GM19455 (cell line): ENCODE measurements at regions not wholly inside any gene's neighbourhood (a gene's known extent, or its start where the extent isn't known, plus 50 kb on each side); places are given as distances from the start of the nearest gene placed in this dataset.

Experiments used
- ATAC-seq: cut with Tn5 transposase; IDR thresholded peaks from one replicate; pipeline ENCODE4 v1.9.1; 2021; ENCODE audit not compliant: unreplicated experiment

DNA sequence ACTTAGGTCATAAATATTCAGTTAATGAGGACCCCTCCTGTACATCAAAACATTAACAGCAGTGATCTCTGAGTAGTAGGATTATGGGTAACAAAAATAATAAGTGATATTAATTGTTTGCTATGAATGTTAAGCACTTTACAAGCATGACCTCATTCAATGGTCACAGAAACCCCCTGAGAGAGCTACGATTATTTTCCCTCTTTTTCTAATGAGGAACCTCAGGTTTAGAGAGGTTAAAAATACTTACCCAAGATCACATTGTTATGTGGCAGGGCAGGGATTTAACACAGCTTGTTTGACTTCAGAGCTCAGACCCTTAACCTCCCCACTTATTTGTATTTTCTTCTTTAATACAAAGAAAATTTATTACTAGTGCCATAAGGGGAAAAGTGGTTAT is 228.2 kb downstream of the TBL1XR1 start:
- ATAC-seq, result no peak

DNA sequence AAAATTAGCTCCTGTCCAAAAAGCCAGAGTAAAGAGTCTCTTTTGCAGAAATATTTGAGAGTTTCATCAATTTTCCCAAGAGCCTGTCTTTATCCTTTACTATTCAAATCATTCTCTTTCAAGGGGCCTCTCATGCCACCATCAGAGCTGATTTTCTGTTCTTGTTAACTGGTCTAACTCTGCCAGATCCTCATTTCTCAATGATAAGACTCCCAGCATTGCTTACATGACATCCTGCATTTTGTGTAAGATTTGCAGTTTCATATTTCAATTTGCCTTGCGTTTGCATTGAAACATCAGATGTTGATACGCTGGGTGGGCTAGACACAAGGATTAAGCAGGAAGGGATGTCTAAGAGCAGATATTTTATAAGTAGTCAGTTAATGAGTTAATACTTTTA is 228.7 kb downstream of the TBL1XR1 start:
- no peak for ATAC-seq

DNA sequence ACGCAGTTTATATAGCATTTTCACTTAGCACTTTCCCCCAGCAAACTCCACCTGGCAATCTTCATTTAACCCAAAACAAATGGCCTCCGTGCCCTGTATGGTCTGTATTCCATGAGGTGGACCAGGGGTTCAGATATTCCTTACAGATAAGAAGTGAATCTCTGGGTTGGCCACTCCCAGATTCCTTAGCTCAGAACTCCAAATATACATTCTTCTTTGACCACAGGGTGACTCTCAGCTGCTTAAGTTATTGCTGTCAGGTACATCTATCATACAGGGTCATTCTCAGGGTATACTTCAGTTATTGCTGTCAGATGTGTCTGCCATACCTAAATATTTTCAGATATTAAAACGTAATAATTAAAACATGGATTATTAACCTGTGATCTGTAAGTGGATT is 229.8 kb downstream of the TBL1XR1 start:
- no peak for ATAC-seq

DNA sequence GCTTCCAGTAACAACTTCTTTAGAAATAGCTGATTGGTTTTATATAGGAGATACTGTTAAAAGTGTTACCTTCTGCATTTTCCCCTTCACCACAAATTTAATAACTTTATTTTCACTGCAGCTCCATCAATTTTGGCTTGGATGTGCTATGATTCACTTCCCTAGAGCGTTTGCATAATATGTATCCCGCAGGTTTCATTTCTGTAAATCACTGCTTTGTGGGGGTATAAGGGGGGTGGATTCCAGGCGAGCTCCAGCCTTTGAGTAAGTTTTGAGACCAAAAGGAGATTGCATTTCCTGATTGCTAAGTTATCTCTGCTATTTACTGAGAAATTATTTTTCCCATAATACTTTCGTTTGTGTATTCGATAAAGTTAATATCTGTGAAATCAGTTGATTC is 232.6 kb downstream of the TBL1XR1 start:
- no peak for ATAC-seq

DNA sequence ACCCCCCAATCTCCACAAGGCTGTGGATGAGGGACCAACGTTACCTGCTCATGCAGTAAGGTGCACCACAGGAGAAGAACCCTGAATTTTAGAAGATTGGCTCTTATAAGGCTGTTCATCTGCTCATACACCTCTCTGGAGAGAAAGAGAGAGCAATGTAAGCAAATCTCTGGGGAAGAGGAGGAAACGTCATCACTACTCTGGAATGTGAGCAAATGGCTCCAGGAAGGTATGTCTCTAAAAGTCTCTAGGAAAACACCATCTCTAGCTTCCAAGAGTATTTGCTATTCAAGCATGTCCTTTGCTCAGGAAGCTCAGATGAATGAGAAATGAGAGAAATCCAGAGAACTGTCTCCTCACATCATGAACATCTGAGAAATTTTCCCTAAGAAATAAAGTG is 235.4 kb downstream of the TBL1XR1 start:
- no peak for ATAC-seq

DNA sequence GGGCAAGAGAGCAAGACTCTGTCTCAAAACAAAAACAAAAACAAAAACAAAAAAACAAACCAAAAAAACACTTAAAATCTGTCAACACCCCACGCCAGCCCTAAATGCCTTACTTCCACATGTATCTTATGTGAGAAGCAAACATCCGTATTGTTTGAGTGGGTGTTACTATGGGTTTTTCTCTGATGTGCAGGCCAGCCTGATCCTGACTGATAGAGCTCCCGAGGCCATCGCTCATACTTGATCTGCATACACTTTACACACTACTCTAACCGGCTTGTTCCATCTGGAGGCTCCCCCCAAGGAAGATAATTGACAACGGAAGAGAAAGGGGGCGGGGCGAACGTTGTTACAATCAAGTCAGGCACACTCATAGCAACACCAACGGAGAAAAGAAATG is 237.4 kb downstream of the TBL1XR1 start:
- ATAC-seq, result no peak

DNA sequence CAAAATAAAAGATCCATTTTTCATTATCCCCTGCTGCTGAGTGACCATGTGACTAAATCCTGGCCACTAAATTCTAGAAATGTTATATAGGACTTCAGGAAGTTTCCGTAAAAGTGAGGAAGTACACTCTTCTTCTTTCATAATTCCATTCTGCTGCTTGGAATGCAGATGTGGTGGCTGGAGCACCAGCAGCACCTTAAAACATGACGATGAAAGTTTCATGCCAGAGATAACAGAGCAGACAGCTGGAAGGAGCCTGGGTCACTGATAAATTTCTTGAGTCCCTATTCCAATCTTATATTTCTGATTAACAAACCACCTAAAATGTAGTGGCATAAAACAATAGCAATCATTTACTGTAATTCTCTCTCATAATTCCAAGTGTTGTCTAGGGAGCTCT is 238.7 kb downstream of the TBL1XR1 start:
- no peak for ATAC-seq

DNA sequence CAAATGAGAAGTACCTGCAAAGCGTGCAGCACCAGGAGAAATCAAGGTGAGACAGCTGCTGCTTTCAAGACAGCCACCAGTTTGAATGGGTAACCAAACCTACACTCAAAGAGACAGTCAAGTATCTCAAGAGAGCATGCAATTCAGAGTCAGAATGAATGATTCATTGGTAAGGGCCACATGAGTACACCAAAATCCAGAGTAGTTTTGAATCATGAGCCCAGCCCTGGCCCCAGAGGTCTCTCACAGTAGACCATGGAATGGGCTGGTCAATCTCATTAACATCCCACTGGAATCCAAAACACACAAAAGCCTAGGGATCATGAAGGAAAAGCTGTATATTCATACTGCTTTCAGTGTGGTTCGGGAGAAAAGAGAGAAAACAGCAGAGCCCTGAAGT is 242.8 kb downstream of the TBL1XR1 start:
- no peak for ATAC-seq

DNA sequence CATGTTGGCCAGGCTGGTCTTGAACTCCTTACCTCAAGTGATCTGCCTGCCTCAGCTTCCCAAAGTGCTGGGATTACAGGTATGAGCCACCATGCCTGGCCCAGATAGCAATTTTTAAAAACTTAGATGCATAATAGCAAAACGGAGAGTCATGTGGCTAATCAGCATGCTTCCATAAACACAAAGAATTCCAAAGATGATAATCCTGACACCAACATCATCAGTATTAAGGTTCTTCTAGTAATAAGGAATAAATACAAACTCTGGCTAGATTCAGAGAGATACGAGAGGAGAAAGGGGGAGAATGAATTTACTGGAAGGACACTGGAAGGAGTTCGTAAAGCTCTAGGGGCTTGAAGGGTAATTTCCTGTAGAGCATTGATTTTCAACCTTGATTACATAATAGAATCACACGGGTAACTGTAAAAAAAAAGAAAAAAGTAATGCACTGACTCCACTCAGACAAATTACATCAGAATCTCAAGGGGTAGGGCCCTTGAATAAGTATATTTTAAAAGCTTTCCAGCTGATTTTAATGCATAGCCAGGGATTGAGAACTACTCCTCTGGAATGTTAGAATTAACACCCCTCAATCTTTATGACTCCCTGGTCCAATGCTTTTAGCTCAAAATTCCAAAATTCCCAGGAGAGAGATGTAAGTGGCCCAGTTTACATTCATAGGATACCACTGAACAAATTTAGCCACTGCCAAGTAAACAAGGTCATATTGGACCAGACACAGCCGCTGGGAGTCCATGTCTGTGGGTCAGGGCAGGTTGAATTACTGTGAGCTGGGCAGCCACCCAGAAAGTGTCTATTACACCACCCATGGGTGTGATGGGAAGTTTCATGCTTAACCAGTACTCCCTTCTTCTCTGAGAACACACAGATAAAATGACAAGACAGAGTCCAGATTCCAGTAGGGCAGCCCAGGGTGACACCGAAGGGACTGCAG is 243.9 kb downstream of the TBL1XR1 start:
- ATAC-seq, result no peak

DNA sequence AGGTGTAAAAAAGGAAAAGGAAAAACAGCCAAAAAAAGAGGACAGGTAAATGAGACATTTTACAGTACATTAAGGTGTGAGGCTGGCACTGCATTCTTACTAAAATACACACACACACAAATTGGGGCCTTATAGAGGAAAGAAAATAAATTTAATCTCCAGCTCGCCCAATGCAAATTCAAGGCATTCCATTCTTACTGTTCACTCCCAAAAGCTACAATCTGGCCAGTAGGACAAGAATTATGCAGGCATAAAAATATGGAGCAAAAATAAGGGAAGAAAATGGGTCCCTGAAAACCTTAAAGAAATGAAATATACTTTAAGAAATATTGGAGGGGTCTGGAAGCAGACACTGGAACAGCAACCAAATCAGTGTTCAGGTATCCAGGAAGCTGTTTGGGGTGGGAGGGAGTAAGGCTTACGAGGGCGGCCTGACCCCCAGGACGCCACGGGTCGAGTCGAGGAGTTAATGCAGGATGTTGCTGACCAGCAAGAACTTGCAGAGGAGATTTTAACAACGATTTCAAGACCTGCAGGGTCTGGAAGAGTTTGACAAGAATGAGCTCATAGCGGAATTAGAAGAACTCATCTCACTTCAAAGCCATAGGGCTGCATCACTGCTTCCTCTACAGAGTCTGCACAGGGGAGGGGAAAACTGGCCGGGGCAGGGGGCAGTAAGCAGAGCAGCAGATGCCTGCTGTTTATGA is 245.5 kb downstream of the TBL1XR1 start:
- no peak for ATAC-seq

DNA sequence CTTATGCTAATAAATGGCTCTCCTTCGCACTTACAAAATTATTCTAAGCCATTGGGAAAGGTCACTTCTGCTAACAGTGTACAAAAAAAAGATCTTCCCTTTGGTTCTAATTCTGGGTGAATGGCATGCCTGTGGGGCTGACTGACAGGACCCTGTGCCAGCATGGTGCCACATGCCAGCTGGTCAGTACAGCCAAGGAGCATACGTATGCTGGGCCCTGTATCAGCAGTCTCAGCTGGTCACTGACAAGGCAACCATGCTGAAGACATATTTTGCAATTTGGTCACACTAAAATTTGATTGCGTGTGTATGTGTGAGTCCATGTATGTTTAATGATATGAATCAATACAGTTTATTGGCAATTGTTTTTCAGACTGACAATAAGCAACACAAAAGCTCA is 246.1 kb downstream of the TBL1XR1 start:
- no peak for ATAC-seq

DNA sequence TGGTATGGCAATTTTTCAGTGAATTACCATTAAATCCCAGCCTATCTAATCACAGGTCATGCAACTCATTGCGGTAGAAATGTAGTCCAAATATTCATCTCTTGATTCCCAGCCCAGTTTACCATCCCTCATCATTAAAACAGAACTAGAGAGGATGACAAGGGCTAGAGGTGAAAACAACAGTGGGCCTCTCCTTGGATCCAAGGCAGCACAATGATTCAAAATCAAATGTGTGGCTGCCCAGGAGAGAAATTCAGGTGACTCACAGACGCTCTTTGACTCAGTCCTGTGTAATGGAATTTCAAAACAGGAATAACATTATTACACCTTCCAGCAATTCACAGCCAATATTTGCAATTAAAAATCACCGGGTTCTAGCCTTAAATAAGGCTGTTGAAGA is 246.5 kb downstream of the TBL1XR1 start:
- ATAC-seq, result no peak

DNA sequence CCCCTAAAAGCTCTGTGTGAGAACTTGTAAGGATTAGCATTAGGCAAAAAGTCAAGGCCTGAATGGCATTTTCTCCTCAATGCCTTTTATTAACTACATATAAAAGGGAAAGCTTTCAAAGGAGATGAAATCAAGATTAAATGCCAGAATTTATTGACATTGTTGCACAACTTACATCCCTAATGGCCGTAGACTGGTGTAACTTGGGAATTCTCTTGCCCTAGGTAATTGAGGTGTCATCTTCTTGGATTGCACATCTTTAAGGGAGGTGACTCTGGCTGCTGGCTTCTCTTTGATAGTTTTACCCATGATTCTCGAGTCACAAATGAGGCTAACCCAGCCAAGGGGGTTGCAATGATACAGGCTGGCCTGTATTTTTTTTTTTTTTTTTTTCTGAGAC is 249.1 kb downstream of the TBL1XR1 start:
- no peak for ATAC-seq

DNA sequence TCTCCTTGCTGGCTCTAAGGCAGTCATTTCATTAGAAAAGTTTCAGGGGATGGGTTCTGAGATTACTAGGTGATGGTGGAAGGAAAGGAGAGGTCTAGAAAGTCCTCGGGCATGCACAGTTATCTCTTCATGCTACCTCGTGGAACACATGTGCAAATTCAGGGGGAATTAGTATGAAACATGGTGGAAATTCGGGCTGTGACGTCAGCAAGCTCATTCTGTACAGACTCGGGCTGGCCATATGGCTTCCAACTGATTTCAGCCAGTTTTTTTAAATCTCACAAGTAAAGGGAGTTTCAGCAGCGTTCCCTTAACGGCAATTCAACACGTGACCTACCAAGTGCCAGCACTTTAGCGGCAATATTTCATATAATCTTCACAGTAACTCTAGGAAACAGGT is 251.1 kb downstream of the TBL1XR1 start:
- ATAC-seq, result no peak

DNA sequence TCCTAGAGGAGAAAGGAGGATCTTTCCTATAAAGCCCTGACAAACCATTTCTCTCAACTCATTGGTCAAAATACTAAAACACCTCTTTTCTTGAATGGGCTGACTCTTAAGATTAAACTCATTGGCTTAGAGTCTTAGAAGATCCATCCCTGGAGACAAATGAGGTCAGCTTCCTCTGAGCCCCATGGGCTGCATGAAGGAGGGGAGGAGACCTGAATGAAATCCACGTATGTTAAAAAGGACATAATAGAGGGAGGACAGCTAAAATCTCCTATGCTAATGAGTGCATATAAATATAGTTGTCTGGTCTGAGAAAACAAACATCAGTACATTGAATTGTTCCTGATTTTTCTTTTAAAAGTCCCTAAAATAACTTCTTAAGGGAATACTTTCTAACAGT is 255.0 kb downstream of the TBL1XR1 start:
- no peak for ATAC-seq

DNA sequence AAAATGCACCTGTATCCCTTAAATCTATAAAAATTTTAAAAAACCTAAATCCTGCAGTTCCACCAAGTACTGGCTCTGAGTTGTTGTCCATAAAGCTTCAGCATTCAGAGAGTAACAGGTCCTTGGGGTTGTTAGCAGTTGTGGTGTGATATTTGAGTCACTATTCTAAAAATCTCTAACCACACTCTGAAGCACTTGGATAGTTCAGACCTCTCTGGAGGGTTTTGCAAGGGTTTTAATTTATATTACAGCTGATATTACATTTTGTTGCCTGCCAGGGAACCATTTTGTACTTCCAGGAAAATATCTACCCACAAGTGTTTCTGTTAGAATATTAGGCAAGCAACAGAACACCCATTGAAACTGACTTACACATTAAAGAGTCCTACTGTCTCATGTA is 255.6 kb downstream of the TBL1XR1 start:
- ATAC-seq, result no peak

DNA sequence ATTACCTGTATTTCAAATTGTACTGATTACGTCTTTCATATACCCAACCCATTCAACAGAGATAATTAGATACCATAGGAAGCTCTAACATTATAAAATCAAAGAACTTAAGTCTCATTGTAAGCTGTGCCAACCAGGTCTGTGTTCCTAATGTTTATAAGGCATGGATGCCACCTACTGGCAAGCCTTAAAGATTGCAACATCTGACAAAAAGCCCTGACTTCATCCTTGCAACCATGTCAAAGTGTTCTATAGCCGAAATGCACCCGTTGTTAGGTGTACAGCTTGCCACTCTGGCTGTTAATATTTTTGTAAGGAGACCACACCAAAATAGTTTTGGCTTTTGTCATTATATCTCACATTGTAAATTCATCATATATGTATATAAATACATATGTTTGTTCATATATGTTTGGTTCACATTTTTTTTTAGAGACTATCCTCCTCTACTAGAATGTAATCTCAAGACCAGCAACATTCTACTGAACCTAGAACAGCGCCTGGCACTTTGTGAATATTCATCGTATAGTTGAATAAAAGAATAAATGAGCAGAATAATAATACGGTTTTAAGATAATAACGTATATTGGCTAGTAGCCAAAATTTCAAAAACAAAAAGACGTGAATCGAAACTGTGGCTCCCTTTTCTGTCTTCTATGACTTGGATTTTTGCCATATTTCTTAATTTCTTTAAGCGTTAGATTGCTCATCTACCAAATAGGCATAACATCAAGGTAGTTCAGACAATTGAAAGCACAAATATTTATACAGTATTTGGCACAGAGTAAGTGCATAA is 258.1 kb downstream of the TBL1XR1 start:
- peak; percentile 98 for ATAC-seq

DNA sequence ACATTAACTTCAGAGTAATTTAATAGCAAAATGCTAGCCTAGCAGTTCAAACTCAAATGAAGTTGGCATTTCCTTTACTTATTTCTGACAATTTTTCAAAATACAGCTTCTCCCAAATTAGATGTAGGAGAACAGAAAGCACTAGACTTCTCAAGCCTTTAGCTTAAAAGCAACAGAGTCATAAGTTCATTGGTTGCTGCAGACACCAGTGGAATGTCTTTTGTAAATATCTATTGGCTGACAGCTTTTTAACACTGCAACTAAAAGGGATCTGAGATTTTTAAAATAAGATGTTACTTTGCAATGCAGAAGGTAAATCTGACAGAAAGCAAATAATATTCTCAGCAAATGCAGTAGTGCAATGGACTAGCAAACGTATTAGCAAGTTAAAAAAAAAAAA is 259.3 kb downstream of the TBL1XR1 start:
- ATAC-seq, result no peak

DNA sequence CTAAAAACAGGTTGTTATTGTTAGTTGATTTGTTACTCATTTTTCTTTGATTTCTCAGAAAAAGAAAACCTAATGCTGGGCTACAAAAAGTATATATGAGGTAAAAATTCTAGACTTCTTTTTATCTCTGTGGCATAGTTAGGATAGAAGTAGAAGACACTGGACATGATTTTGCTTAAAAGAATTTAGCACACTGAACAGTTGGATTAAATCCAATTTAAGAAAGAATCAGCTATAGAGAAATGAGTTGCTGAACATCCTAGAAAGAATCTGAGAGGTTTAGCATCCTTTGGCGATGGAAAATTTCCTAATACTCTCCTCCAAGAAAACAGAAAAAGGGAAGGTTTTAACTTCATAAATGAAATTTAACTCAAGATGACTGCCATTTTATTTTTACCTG is 259.7 kb downstream of the TBL1XR1 start:
- no peak for ATAC-seq

DNA sequence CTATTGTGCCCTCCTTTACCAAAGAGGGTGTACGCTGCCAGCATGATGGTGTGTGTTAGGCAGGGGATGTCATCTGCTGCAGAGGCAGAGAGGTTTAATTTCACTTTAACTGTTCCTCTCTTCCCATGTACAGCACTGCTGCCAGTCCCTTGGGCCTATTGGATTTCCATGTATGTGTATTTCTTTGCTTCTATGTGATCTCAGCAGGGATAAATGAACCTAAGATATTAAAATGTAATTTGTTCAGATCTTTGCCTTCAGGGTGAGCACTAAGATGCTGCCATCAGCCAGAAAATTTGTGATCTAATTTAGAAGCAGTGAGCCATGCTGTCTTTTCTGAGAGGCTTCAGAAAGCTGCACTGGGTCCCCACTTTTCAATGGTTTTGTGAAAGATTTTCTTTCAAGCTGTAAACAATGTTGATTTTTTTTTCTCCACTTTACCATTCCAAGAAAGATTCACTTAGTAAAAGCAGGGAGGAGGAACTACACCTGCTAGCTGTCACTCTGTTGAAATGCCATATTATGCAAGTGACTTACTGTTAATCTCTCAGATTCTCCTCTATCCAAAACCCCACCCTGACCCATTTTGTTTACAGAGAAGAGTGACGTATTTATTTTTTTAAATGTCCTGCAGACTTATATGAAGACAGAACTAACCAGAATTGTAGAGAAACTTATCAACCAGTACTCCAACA is 261.9 kb downstream of the TBL1XR1 start:
- no peak for ATAC-seq

DNA sequence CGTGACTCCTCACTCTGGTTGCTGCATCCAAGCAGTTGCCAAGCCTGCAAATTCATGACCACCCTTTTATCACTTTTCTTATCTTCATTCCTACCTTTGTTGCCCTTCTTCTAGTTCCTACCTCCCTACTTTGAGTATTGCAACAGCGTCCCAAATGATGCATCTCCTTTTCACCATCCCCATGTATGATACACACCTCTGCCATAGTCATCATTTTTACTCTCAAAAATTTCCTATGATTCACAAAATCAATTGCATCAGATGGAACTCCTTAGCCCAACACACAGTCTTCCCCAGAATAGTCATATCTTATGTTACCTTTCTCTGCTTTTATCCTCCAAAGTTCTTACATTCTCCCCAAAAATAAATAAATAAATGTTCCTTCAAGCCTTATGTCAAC is 262.6 kb downstream of the TBL1XR1 start:
- ATAC-seq, result no peak
